SK-N-SH (cell line): ENCODE measurements at regions not wholly inside any gene's neighbourhood (a gene's known extent, or its start where the extent isn't known, plus 50 kb on each side); places are given as distances from the start of the nearest gene placed in this dataset.

Experiments used
- CTCF ChIP-seq: fragments of 200-600 bp; sonication (generic); IDR thresholded peaks from 2 replicates; pipeline ENCODE4 v1.6.1; 2017; ENCODE audit warnings: antibody characterized with exemption, mild to moderate bottlenecking, moderate library complexity
- EP300 ChIP-seq, 2 experiments: IDR thresholded peaks; 2 replicates each; pipeline versions ENCODE4 v1.4.0 to v1.6.1; 2012; ENCODE audit warnings: borderline replicate concordance in 1 of 2, low read depth in 1 of 2, low read length in 1 of 2
- POLR2AphosphoS5 ChIP-seq: IDR thresholded peaks from 2 replicates; pipeline ENCODE4 v1.6.1; 2012; ENCODE audit warnings: low read depth, low read length
- RAD21 ChIP-seq: IDR thresholded peaks from 2 replicates; pipeline ENCODE4 v1.6.1; 2012; ENCODE audit warnings: mild to moderate bottlenecking, low read length
- RCOR1 ChIP-seq: fragments of 150-350 bp; IDR thresholded peaks from 2 replicates; pipeline ENCODE4 v1.6.1; 2017; ENCODE audit warnings: antibody characterized with exemption, low read length
- REST ChIP-seq: IDR thresholded peaks from 2 replicates; pipeline ENCODE4 v1.6.1; 2012; ENCODE audit warnings: mild to moderate bottlenecking, low read depth, low read length, moderate library complexity
- RXRA ChIP-seq: IDR thresholded peaks from 2 replicates; pipeline ENCODE4 v1.4.0; 2012; ENCODE audit warnings: low read depth, mild to moderate bottlenecking, borderline replicate concordance
- SIN3A ChIP-seq: IDR thresholded peaks from 2 replicates; pipeline ENCODE4 v1.6.1; 2012; ENCODE audit warnings: low read depth, mild to moderate bottlenecking, low read length, moderate library complexity, borderline replicate concordance
- TAF1 ChIP-seq: IDR thresholded peaks from 2 replicates; pipeline ENCODE4 v1.6.1; 2012; ENCODE audit warnings: low read depth, mild to moderate bottlenecking, low read length, moderate library complexity, borderline replicate concordance

- TF ChIP-seq POLR2AphosphoS5 (no peak), SIN3A (no peak), CTCF (no peak), TAF1 (no peak), REST (no peak), EP300 (IDR thresholded peaks at IDR 0.05; ENCODE audit: borderline replicate concordance in 1 of 2, low read depth in 1 of 2, low read length in 1 of 2) (no peak), RXRA (no peak), RCOR1 (no peak), RAD21 (no peak)
These were observed 125.9 kb upstream of the LYZL2 start for GRCh38 chr10:30755441-30755953.
